HG03469 (cell line): ENCODE measurements at regions not wholly inside any gene's neighbourhood (a gene's known extent, or its start where the extent isn't known, plus 50 kb on each side); places are given as distances from the start of the nearest gene placed in this dataset.

ENCODE experiments used
- ATAC-seq: cut with Tn5 transposase; IDR thresholded peaks from one replicate; pipeline ENCODE4 v1.9.1; 2021; ENCODE audit warnings: mild to moderate bottlenecking, moderate library complexity, moderate number of reproducible peaks; ENCODE audit not compliant: unreplicated experiment

- ATAC-seq = peak; percentile 64
These were observed 114.2 kb upstream of the SERTAD2 start for GRCh38 chr2:64767670-64768468.

DNA sequence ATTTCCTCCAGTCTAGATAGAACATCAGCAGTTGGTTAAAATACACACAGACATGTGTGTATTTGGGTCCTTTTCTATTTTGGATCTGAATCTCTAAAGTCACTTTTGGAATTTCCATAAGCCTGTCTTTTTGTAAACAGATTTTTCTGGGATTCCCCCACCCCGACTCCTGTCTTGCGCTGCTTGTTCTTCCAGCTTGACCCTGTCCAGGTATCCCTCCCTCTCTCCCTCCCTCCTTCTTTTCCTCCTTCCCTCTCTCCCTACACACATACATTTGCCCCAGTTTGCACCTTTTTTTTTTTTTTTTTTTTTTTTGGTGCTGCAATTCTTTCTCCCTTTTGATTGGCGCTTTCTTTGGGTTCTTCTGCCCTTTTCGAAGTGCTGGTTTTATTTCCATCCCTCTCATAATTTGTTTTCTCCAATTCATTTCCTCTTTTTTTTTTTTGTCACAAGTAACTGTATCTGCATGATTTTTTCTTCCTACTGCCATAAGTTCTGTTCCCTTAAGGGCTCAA is 114.8 kb upstream of the SERTAD2 start:
- ATAC-seq = no peak

DNA sequence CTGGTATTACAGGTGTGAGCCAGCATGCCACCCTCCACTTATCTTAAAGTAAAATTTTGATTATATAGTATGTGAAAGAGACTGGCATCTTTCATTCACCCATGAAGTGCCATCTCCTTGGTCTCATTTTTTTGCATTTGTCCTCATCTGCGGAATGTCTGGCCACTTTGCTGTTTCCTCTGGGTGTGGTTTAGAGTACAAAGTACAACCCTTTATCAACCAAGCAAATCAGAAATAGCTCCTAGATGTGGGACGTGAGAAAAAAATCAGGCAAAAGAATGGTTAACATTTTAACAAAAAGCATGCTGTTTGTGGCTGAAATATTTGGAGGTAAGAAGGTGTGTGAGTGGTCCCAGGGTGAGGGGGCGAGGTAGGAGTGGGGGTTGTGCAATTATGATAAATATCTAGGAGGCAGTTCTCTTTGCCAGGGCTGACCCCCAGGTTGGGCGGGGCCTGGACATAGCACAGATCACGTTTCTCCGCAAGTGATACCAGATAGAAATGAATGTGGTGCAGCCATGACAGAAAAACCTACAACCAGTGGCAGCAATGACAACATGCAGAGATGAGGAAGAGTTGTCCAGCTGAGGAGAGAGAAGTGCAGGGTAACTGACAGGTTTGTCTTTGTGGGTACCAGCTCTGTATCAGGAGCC is 115.8 kb upstream of the SERTAD2 start:
- ATAC-seq = no peak

DNA sequence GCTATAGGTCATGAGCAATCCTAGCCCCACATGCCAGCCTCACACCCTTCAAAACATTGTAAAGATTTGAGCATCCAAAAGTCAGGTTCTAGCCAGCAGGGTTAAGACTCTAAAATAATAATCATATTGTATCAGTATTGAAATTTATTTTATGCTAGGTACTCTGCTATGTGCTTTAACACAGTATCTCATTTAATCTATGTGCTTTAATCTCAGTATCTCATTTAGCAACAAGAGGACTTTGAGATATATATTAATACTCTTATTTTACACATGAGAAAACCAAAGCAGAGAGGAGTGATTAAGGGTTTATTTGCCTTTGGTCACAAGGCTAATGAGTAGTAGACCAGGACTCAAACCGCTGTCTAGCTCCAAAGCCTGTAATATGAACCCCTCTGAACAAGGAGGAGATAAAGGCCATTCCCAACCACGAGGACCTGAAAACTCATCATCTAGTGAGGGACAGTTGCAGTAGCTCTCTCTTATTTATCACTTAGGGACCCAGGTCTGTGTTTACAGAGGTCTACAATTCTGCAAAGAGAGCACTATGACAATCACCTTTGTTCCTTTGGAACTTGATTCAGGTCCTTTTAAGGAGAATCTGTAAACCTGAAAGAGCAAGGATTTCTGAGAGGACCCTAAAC is 116.5 kb upstream of the SERTAD2 start:
- ATAC-seq = no peak

DNA sequence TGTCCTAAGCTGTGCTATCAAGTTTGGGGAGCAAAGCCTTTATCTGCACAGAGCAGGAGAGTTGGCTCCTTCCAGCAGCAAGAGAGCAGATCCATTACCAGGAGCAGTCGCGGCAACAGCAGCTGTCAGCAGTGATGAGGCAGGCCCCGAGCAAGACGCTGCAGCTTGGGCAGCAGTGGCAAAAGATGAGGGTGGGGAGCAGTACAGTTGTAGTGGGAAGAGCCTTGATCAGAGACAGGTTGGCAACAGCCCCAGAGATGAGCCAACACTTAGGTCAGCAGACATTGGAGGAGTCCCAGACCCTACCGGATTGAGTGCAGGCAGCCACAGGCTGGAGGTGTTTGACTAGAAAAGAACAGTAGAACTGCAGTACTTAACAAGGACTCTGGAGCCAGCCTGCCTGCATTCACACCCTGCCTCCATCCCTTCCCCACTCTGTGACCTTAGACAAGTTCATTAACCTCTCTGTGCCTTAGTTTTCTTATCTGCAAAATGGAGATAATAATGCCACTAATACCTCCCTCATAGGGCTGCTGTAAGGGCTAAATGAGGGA is 117.1 kb upstream of the SERTAD2 start:
- no peak for ATAC-seq

GRCh38 chr2:64771737-64772136 is 118.0 kb upstream of the SERTAD2 start:
- ATAC-seq = no peak

DNA sequence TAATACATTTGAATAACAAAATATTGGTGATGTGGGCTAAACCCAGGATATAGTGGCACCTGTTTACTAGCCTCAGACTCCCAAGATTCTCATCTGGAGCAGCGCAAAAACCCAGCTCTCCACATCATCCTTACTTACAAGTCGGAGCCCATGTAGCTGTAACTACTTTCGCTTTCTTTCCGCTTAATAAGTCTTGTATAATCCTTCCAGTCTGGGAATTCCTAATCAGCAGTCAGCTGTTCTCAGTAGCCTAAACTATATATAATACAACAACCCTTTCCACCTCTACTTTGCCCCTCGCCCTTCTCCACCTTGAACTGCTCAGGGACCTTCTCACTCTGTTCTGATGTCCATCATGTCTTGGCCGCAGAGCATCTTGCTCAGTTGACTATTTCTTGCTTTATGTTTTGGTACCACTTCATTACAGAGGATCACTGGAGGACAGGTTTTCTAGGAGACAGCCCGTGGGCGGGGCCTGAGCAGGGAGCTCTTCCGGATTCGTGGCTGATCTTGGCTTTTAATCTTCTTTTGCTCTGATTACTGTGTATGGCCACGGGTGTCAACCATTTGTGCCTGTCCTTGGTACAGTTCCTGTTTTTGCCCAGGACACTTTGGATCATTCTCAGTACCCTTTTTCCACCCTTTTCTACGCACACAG is 119.9 kb upstream of the SERTAD2 start:
- ATAC-seq = no peak

GRCh38 chr2:64777841-64778240 is 124.1 kb upstream of the SERTAD2 start:
- no peak for ATAC-seq

DNA sequence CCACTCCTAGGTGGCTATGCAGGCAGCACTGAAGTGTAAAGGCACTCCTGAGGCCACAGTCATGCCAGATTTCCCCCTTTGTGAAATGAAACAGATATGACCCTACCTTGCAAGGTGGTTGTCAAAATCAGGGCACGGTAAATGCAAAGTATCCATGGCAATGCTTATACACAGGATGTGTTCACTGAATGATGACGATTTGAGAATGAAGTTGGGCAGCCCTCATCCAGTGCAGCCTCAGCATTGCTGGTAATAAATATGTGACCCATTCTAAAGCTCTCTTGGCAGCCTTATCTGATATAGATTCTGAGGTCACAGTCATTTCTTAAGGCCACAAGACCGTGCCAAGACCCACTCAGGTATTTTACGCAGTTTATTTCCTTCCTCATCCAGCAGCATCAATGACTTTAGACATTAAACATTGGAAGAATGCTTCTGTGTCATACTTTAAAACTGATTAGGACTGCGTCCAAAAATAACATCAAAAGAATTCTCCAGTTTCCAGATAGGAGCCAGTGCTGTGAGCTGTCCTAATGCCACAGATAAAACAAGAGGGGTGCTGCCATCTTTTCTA is 125.5 kb upstream of the SERTAD2 start:
- no peak for ATAC-seq

GRCh38 chr2:64780041-64780440 is 126.3 kb upstream of the SERTAD2 start:
- ATAC-seq = no peak

- ATAC-seq = no peak
These were observed 128.1 kb upstream of the SERTAD2 start for GRCh38 chr2:64781711-64782390.

DNA sequence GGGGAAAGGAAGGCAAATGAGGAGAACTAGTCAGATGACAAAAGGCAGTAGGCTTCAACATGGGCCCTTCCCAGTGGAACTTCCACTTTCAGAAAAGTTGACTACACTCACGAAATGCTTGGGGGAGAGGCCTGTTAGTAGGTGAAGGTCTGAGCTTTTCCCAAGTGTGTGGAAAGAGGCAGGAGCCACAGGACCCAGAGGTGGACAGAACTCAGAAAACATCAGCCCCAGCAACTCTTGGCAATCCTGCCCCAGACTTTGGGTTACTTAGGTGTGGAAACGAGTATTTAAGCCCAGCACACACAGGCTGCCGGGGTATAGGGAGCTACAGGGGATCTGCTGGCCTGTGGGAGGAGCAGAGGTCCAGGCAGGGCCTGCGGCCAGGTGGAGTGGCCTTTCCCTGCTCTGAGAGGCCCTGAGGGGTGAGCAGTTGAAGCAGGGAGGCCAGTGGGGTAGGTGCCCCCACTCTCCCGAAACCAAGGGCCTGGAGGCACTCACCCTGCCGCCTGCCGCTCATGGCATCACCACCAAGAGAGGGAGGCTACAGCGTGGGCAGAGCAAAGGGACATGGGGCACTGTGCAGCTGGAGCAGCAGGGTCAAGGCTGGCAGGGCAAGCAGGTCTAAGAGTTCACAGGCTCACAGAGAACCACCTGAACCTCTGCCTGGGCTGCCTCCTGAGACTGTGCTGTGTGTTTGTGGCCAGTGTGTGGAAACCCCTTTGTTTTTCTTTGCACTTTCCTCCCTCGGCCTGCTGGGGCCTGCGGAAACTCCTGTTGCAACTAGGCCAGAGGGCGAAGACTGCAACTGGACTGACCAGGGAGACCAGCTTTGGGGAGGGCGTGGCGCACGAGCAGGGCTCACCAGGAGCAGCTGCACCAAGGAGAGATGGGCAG is 130.7 kb upstream of the SERTAD2 start:
- ATAC-seq = no peak

DNA sequence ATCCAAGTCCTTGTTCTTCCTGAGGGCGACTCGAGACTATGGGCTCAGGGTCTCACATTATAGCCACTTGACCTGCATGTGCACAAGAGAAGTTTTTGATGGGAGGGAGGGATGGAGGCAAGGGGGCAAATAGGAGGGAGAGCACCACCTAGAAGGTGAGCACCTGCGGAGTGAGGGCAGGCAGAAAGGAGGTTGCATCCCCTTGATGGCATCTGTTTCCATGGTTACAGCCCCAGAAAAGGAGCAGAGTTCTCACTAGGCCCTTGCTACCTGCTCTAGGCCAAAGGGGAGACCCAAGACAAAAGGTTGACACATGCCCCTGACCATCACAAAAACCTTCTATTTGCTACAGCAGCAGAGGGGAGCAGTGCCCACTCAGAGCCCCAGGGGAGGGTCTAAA is 131.5 kb upstream of the SERTAD2 start:
- ATAC-seq = no peak

DNA sequence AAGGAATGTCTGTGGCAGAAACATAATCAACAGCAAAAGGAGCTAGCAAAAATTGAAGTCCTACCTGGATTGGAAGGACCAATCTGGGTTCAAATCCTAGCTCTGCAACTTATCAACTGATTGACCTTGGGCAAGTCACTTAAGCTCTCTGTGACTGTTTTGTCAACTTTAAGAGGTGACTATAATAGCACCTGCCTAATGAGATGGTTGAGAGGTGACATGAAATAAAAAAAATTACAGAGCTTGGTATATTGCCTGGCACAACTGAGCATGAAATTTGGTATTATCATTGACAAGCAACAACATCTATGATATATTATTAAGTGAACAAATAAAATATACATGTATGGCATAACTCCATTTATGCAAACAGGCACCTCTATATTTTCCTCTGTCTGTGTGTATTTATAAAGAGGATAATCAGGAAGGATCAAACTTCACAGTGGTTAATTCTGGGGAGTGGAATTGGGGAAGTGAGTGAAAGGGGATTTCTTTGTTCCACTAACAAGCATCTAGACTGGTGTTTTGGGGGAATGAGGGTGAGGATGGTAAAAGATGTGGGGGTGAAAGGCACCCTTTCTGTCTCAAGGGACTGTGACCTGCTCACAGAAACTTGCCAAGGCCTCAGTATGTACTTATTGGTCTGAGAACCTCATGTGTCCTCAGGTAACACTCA is 132.8 kb upstream of the SERTAD2 start:
- ATAC-seq = no peak

DNA sequence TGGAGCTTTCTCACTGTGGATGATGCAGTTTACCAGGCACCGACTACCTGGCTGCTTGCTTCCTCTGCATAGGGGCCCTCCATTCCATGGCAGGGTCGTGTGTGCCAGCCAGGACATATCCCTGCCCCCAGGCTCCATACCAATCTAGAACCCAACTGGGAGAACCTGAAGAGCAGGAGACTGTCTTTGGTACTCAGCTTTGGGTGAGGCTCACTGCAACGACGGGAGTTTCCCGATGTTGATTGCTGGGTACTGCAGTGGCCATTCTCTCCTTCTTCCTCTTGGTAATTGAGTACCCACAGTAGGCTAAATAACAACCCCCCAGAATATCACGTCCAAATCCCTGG is 133.3 kb upstream of the SERTAD2 start:
- no peak for ATAC-seq

DNA sequence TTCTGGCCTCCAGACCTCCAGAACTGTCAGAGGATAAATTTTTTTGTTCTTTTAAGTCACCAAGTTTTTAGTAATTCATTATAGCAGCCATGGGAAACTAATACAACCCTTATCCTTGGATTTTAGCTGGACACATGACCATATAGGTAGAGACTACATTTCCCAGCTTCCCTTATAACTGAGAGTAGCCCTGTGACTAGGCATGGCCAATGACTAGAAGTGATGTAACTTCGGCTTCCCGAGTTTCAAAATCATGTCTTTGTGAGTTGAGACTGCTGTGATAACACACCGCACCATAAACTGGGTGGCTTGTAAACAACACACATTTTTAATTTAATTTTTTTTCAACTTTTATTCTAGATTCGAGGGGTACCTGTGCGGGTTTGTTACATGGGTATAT is 134.0 kb upstream of the SERTAD2 start:
- no peak for ATAC-seq

DNA sequence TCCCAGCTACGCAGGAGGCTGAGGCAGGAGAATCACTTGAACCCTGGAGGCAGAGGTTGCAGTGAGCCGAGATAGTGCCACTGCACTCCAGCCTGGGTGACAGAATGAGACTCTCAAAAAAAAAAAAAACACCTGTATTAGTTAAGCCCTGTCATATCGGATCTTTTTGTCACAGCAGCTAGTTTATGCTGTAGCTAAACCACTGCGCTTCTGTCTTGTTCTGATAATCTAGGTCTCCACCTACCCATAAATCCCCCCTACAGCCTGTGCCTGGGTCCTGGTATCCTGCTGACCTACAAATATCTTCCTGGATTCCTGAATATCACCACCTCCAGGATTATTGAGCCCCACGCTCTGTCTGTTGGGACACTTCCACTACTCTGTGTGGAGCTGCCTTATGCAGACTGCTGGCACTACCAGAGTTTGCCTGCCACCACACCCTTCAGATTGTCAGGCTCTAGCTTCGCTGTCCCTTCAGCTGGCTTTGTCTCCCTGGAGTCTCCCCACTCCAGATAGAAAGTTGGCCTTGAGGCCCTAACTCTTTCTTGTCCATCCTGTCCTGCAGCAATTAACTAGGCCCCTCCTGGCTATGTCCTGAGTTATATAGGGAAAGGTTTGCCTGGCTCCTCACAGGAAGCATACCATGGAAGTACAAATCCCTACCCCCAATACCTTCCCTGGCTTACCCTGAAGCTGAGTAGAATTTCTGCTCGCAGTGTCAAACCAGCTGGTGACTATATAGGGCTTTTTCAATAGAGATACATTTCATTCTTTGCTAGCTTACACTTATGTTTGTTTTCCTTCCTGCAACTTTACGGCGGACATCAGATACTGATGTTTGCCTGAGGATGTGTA is 136.0 kb upstream of the SERTAD2 start:
- ATAC-seq = no peak

DNA sequence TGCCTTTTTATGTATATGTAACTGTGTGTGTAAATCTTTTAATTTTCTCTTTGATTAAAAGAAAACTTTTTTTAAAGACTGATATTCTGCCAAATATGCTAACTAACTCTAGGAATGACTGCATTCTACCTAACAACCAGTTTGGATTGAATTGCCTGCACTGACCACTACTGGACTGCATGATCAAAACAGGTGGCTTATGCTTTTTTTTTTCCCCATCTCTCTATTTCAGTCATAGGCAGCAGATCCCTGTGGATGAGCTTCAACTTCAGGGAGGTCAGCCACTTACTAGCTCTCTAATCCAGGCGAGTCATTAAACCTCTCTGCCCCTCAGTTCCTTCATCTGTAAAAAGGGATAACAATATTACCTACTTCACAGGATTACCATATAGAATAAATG is 138.6 kb upstream of the SERTAD2 start:
- ATAC-seq = no peak
